ENCODE measurements at regions not wholly inside any gene's neighbourhood (a gene's known extent, or its start where the extent isn't known, plus 50 kb on each side); places are given as distances from the start of the nearest gene placed in this dataset.

GRCh38 chr18:67682516-67682915 lies 166.0 kb upstream of the DSEL start:
- TF ChIP-seq, protein P1, sequence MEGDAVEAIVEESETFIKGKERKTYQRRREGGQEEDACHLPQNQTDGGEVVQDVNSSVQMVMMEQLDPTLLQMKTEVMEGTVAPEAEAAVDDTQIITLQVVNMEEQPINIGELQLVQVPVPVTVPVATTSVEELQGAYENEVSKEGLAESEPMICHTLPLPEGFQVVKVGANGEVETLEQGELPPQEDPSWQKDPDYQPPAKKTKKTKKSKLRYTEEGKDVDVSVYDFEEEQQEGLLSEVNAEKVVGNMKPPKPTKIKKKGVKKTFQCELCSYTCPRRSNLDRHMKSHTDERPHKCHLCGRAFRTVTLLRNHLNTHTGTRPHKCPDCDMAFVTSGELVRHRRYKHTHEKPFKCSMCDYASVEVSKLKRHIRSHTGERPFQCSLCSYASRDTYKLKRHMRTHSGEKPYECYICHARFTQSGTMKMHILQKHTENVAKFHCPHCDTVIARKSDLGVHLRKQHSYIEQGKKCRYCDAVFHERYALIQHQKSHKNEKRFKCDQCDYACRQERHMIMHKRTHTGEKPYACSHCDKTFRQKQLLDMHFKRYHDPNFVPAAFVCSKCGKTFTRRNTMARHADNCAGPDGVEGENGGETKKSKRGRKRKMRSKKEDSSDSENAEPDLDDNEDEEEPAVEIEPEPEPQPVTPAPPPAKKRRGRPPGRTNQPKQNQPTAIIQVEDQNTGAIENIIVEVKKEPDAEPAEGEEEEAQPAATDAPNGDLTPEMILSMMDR (IDR thresholded peaks at IDR 0.05), result no peak
- TF ChIP-seq POLR2A (IDR thresholded peaks at IDR 0.05) (no peak), EP300 (IDR thresholded peaks at IDR 0.05) (no peak), POLR2AphosphoS5 (IDR thresholded peaks at IDR 0.05) (no peak)
